Kidney epithelial cell (primary cell): ENCODE measurements at regions not wholly inside any gene's neighbourhood (a gene's known extent, or its start where the extent isn't known, plus 50 kb on each side); places are given as distances from the start of the nearest gene placed in this dataset.

Experiments used
- DNase-seq: peaks from one replicate; pipeline ENCODE4 v3.0.0-alpha.2; 2010; ENCODE audit warnings: low read depth
- H3K27me3 ChIP-seq: 2 replicates; pipeline ENCODE4 v1.6.0; 2011; ENCODE audit warnings: low read length; ENCODE audit not compliant: control insufficient read depth, insufficient read depth
- H3K36me3 ChIP-seq: 2 replicates; pipeline ENCODE4 v1.5.1; 2011; ENCODE audit warnings: low read length; ENCODE audit not compliant: control insufficient read depth, insufficient read depth
- H3K4me3 ChIP-seq: 2 replicates; pipeline ENCODE4 v1.5.1; 2011; ENCODE audit warnings: low read depth, mild to moderate bottlenecking, control low read depth, low read length
- TF ChIP-seq, protein P1 (sequence below): IDR thresholded peaks from 2 replicates; pipeline ENCODE4 v1.5.1; 2011; ENCODE audit warnings: mild to moderate bottlenecking, moderate library complexity, low read length, control low read depth, inconsistent platforms; ENCODE audit not compliant: insufficient read depth, poor library complexity, severe bottlenecking

DNA sequence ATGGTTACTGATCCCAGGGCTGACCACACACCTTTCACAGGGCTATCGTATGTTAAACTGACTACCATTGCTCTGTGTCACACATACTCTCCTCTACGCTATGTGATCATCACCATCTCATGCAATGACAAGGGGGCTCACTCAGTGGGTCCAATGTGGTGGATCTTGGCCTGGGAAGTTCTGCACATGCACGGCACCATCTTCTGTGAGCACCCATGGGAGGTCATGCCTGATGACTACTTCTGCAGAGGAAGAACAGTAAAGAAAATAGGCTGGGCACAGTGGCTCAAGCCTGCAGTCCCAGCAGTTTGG lies 60.0 kb upstream of the FOXD3 start:
- H3K27me3 ChIP-seq: no peaks in the 10 kb centered on the region
- DNase-seq: no peak
- H3K36me3 ChIP-seq: no peaks in the 10 kb centered on the region
- TF ChIP-seq, protein P1, sequence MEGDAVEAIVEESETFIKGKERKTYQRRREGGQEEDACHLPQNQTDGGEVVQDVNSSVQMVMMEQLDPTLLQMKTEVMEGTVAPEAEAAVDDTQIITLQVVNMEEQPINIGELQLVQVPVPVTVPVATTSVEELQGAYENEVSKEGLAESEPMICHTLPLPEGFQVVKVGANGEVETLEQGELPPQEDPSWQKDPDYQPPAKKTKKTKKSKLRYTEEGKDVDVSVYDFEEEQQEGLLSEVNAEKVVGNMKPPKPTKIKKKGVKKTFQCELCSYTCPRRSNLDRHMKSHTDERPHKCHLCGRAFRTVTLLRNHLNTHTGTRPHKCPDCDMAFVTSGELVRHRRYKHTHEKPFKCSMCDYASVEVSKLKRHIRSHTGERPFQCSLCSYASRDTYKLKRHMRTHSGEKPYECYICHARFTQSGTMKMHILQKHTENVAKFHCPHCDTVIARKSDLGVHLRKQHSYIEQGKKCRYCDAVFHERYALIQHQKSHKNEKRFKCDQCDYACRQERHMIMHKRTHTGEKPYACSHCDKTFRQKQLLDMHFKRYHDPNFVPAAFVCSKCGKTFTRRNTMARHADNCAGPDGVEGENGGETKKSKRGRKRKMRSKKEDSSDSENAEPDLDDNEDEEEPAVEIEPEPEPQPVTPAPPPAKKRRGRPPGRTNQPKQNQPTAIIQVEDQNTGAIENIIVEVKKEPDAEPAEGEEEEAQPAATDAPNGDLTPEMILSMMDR: no peak
- H3K4me3 ChIP-seq: no peak overlapping the region

DNA sequence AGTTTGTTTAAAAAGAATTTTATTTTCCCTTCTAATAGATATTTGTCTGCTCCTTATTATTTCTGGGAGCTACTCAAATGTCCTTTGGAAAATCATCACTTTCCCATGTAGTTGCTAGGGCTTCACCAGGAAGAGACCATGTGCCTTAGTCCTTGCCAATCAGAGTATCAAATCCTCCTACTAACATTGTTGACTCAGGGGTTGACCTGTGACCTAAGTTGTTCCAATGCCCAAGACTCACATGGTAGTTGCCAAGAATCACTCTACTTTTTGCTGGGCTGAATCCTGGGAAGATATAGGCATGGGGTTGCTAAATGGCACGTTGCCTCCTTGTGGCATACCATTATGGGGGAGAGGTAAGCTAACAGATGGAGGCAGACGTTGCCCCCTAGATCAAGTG lies 58.2 kb upstream of the FOXD3 start:
- H3K36me3 ChIP-seq: no peaks in the 10 kb centered on the region
- no peaks in the 10 kb centered on the region for H3K27me3 ChIP-seq
- H3K4me3 ChIP-seq: no peak overlapping the region
- TF ChIP-seq, protein P1: no peak
- DNase-seq: no peak

DNA sequence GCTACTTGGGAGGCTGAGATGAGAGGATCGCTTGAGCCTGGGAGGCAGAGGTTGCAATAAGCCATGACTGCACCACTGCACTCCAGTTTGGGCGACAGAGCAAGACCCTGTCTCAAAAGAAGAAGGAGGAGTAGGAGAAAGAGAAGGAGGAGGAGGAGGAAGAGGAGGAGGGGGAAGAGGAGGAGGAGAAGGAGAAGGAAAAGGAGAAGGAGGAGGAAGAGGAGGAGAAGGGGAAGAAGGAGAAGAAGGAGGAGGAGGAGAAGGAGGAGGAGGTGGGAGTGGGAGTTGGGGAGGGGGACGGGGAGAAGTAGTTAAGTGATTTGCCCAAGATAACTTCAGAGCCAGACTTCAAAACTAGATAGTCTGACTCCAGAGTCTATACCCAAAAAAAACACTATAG lies 55.5 kb upstream of the FOXD3 start:
- Histone ChIP-seq H3K36me3 (no peaks in the 10 kb centered on the region), H3K4me3 (no peak overlapping the region), H3K27me3 (no peaks in the 10 kb centered on the region)
- TF ChIP-seq, protein P1: no peak
- no peak for DNase-seq

DNA sequence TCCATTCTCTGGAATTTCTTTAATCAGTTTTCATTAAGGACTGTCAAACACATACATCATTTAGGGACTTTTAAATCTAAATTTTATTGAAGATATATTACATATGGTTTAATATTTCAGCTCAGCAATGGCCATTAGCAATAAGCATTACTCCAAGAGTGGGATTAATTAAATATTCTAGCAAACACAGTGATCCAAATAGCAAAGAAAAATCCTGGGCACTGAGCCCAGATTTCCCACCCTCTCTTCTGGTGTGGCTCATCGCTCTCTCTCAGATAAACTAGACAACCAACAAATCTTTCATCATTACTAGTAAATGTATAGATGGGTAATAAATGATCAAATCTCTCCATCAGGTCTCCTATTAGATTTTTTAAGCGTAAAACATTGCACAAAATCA lies 53.5 kb upstream of the FOXD3 start:
- Histone ChIP-seq H3K4me3 (no peak overlapping the region), H3K36me3 (no peaks in the 10 kb centered on the region), H3K27me3 (no peaks in the 10 kb centered on the region)
- no peak for DNase-seq
- TF ChIP-seq, protein P1: no peak

DNA sequence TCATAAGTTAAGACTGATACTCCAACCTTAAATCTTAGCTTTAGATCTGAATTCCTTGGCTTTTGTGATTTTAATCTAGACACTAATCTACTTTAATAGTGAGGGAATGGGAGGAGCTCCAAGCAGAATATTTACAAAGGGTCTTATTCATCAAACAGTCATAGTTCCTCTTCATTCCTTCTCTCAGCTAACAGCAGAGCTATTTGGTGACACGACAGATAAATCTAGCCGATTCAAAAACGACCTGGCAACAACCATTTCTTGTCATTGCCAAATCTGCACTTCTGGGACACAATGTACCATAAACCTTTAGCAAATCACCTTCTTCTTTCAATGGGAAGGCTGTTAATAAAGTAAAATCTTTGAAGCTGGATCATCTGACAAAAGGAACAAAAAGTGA lies 52.8 kb upstream of the FOXD3 start:
- H3K27me3 ChIP-seq: no peaks in the 10 kb centered on the region
- H3K36me3 ChIP-seq: no peaks in the 10 kb centered on the region
- TF ChIP-seq, protein P1: no peak
- no peak for DNase-seq
- H3K4me3 ChIP-seq: no peak overlapping the region
